GM12892 (cell line): ENCODE measurements at regions not wholly inside any gene's neighbourhood (a gene's known extent, or its start where the extent isn't known, plus 50 kb on each side); places are given as distances from the start of the nearest gene placed in this dataset.

Experiments
- POLR2A ChIP-seq: IDR thresholded peaks from 2 replicates; pipeline ENCODE4 v1.6.1; 2011; ENCODE audit warnings: low read depth, low read length, control low read depth
- POLR2AphosphoS5 ChIP-seq: IDR thresholded peaks from 2 replicates; pipeline ENCODE4 v1.6.1; 2011; ENCODE audit warnings: low read depth, low read length, control low read depth
- TAF1 ChIP-seq: IDR thresholded peaks from 2 replicates; pipeline ENCODE4 v1.6.1; 2011; ENCODE audit warnings: low read depth, mild to moderate bottlenecking, control low read depth, low read length, borderline replicate concordance

- TF ChIP-seq POLR2A (no peak), POLR2AphosphoS5 (no peak), TAF1 (no peak)
These were observed 361.1 kb upstream of the NUDT12 start for GRCh38 chr5:103923616-103924168.
